ENCODE measurements at regions not wholly inside any gene's neighbourhood (a gene's known extent, or its start where the extent isn't known, plus 50 kb on each side); places are given as distances from the start of the nearest gene placed in this dataset.

- intact Hi-C loops (cut with micrococcal nuclease; ENCODE audit: unreplicated experiment) (no loop called here), in situ Hi-C loops (cut with HindIII; ENCODE audit: extremely low pct_ligation_motif_present, low pct_unique_long_range_greater_than_20kb) (no loop called here)
- H3K36me3 ChIP-seq (replicated peaks in 1 of 2; ENCODE audit: control insufficient read depth in 1 of 2, insufficient read depth in 2 of 2, low read length in 2 of 2) = no peaks in the 10 kb centered on the region
- 41% methylated on average over 6 of the region's 7 CpGs for WGBS (ENCODE audit: low lambda C conversion rate)
- CTCF ChIA-PET (ENCODE audit: low intra/inter-chr PET ratio, low total read pairs) = no interaction called here
- no peak for FAIRE-seq
- no peak overlapping the region for H2AFZ ChIP-seq (ENCODE audit: low read length)
- peaks cover 37% of the 10 kb centered on the region for H3K4me1 ChIP-seq (ENCODE audit: insufficient read depth, low read length)
- no peak overlapping the region for H3K4me2 ChIP-seq (ENCODE audit: low read depth, low read length)
- H3K9me3 ChIP-seq (ENCODE audit: low read length) = no peaks in the 10 kb centered on the region
- no TSS peak for BruUV-seq (replicated peaks)
- no peaks in the 10 kb centered on the region for H4K20me1 ChIP-seq (ENCODE audit: insufficient read depth, low read length)
- H3K27me3 ChIP-seq (ENCODE audit: control insufficient read depth in 1 of 2, insufficient read depth in 2 of 2, low read length in 2 of 2) = peaks cover 3 to 33% of the 10 kb centered on the region in 2 experiments; a peak in 3 of 5 replicates
- no peak overlapping the region for H3K27ac ChIP-seq (ENCODE audit: extremely low read length, insufficient read depth, low read length)
- no peak overlapping the region for H3K4me3 ChIP-seq (replicated peaks in 1 of 3; ENCODE audit: insufficient read depth in 1 of 3, low read depth in 2 of 3, low read length in 3 of 3)
- peak; percentile 27; the same call in 1 of the 3 replicates for ATAC-seq
- POLR2A ChIA-PET = no interaction called here
- H3K9ac ChIP-seq (ENCODE audit: insufficient read depth, low read depth, low read length) = no peak overlapping the region
- no peaks in the 10 kb centered on the region for H3K79me2 ChIP-seq (ENCODE audit: insufficient read depth, low read length)
- DNase-seq (ENCODE audit: low spot score) = peak; percentile 26
- TF ChIP-seq ZNF235 (CRISPR knock-in tag; IDR thresholded peaks at IDR 0.05; ENCODE audit: borderline replicate concordance) (no peak), ZNF674 (CRISPR knock-in tag; IDR thresholded peaks at IDR 0.05; ENCODE audit: low read depth) (no peak), HNRNPH1 (optimal IDR thresholded peaks at IDR 0.05; ENCODE audit: low read depth, low read length) (no peak), ZNF552 (CRISPR knock-in tag; IDR thresholded peaks at IDR 0.05; ENCODE audit: borderline replicate concordance) (no peak), ZNF564 (CRISPR knock-in tag; IDR thresholded peaks at IDR 0.05) (no peak), E2F1 (CRISPR knock-in tag; IDR thresholded peaks at IDR 0.05) (no peak), ZNF646 (CRISPR knock-in tag; IDR thresholded peaks at IDR 0.05) (no peak), SMC3 (IDR thresholded peaks at IDR 0.05; ENCODE audit: low read length) (no peak), ZBTB2 (CRISPR knock-in tag; IDR thresholded peaks at IDR 0.05; ENCODE audit: low read depth) (no peak), TP53 (CRISPR knock-in tag; conservative IDR thresholded peaks at IDR 0.05) (no peak), ZBTB10 (CRISPR knock-in tag; IDR thresholded peaks at IDR 0.05; ENCODE audit: borderline replicate concordance) (no peak), ZKSCAN8 (CRISPR knock-in tag; IDR thresholded peaks at IDR 0.05; ENCODE audit: borderline replicate concordance) (no peak)
These were observed 73.5 kb upstream of the RUNX3 start for GRCh38 chr1:25003457-25004190.

All from HepG2 (cell line).